WTC11 (cell line): ENCODE measurements at regions not wholly inside any gene's neighbourhood (a gene's known extent, or its start where the extent isn't known, plus 50 kb on each side); places are given as distances from the start of the nearest gene placed in this dataset.
A peak's percentile ranks its signal among the peaks of the same experiment; 100 is the strongest.

Experiments used
- ATAC-seq: fragments of 200-7000 bp; cut with Tn5 transposase; 2 replicates; pipeline ENCODE4 v1.10.0; 2021; ENCODE audit warnings: mild to moderate bottlenecking, moderate library complexity
- CTCF ChIA-PET: fragments of 300-600 bp; sonication (Branson Sonifier 250); formaldehyde crosslinking; loops from one replicate; lab custom pipeline; 2021; ENCODE audit warnings: antibody characterized with exemption; lab: Charles Lee
- POLR2A ChIA-PET: fragments of 350-600 bp; sonication (Branson Sonifier 250); formaldehyde crosslinking; loops from one replicate; lab custom pipeline; 2021; ENCODE audit warnings: antibody characterized with exemption; lab: Charles Lee
- DNase-seq: peaks from one replicate; pipeline ENCODE4 v3.0.0; 2021; ENCODE audit warnings: low spot score
- H3K27ac Mint-ChIP-seq: 2 replicates; pipeline ENCODE4 v1.8.0; 2021; ENCODE audit warnings: mixed read lengths
- H3K27me3 Mint-ChIP-seq: 2 replicates; pipeline ENCODE4 v1.8.0; 2021; ENCODE audit warnings: low read depth, mild to moderate bottlenecking, moderate library complexity, mixed read lengths
- H3K36me3 Mint-ChIP-seq: 2 replicates; pipeline ENCODE4 v1.8.0; 2021; ENCODE audit warnings: mixed read lengths
- H3K4me1 Mint-ChIP-seq: 2 replicates; pipeline ENCODE4 v1.8.0; 2022; ENCODE audit warnings: mixed read lengths
- H3K4me3 Mint-ChIP-seq: 2 replicates; pipeline ENCODE4 v1.8.0; 2021; ENCODE audit warnings: mild to moderate bottlenecking, moderate library complexity, mixed read lengths
- H3K9me3 Mint-ChIP-seq: 2 replicates; pipeline ENCODE4 v1.8.0; 2021; ENCODE audit warnings: mixed read lengths
- CDX4 ChIP-seq: fragments of 250-450 bp; sonication (Bioruptor Pico); IDR thresholded peaks from 2 replicates; pipeline ENCODE4 v1.9.0; 2021; ENCODE audit warnings: moderate library complexity, mild to moderate bottlenecking, inconsistent platforms, borderline replicate concordance
- CTCF ChIP-seq: fragments of 200-600 bp; IDR thresholded peaks from 2 replicates; pipeline ENCODE4 v1.8.0; 2022; ENCODE audit warnings: antibody characterized with exemption
- ELF4 ChIP-seq: sonication (generic); formaldehyde crosslinking; IDR thresholded peaks from 2 replicates; pipeline ENCODE4 v1.8.1; 2022; ENCODE audit warnings: low read depth, mild to moderate bottlenecking, moderate library complexity, missing genetic modification reagents
- ERG ChIP-seq: fragments of 250-450 bp; sonication (Bioruptor Pico); IDR thresholded peaks from 2 replicates; pipeline ENCODE4 v1.8.0; 2021; ENCODE audit warnings: mild to moderate bottlenecking
- FOXJ3 ChIP-seq: sonication (generic); formaldehyde crosslinking; IDR thresholded peaks from 2 replicates; pipeline ENCODE4 v1.9.0; 2021; ENCODE audit warnings: missing genetic modification reagents, mild to moderate bottlenecking, borderline replicate concordance
- FOXK1 ChIP-seq: sonication (generic); formaldehyde crosslinking; IDR thresholded peaks from 2 replicates; pipeline ENCODE4 v1.8.0; 2022; ENCODE audit warnings: mild to moderate bottlenecking, moderate library complexity, missing genetic modification reagents
- HMGXB4 ChIP-seq: sonication (generic); formaldehyde crosslinking; IDR thresholded peaks from 2 replicates; pipeline ENCODE4 v1.8.1; 2023; ENCODE audit warnings: mild to moderate bottlenecking, moderate library complexity, missing genetic modification reagents
- IRF2 ChIP-seq: sonication (generic); formaldehyde crosslinking; IDR thresholded peaks from 2 replicates; pipeline ENCODE4 v1.8.0; 2022; ENCODE audit warnings: low read depth, missing genetic modification reagents, borderline replicate concordance
- NFATC4 ChIP-seq: fragments of 250-450 bp; sonication (Bioruptor Pico); IDR thresholded peaks from 2 replicates; pipeline ENCODE4 v1.9.0; 2021; ENCODE audit warnings: mild to moderate bottlenecking
- NR2C2 ChIP-seq: sonication (generic); formaldehyde crosslinking; IDR thresholded peaks from 2 replicates; pipeline ENCODE4 v1.8.0; 2022; ENCODE audit warnings: mild to moderate bottlenecking, missing genetic modification reagents
- OVOL2 ChIP-seq: fragments of 250-450 bp; sonication (Bioruptor Pico); IDR thresholded peaks from 2 replicates; pipeline ENCODE4 v1.9.0; 2021; ENCODE audit warnings: mild to moderate bottlenecking, borderline replicate concordance
- PRRX2 ChIP-seq: fragments of 250-450 bp; sonication (Bioruptor Pico); IDR thresholded peaks from 2 replicates; pipeline ENCODE4 v1.8.0; 2021; ENCODE audit warnings: mild to moderate bottlenecking
- USF2 ChIP-seq: sonication (generic); formaldehyde crosslinking; IDR thresholded peaks from 2 replicates; pipeline ENCODE4 v1.8.1; 2023; ENCODE audit warnings: mild to moderate bottlenecking, missing genetic modification reagents, moderate library complexity
- ZBTB21 ChIP-seq: sonication (generic); formaldehyde crosslinking; IDR thresholded peaks from 2 replicates; pipeline ENCODE4 v1.8.1; 2023; ENCODE audit warnings: mild to moderate bottlenecking, missing genetic modification reagents, borderline replicate concordance
- ZNF219 ChIP-seq: sonication (generic); formaldehyde crosslinking; IDR thresholded peaks from 2 replicates; pipeline ENCODE4 v1.8.0; 2023; ENCODE audit warnings: missing genetic modification reagents, mild to moderate bottlenecking, borderline replicate concordance
- ZNF263 ChIP-seq: sonication (generic); formaldehyde crosslinking; IDR thresholded peaks from 2 replicates; pipeline ENCODE4 v1.8.1; 2022; ENCODE audit warnings: low read depth, mild to moderate bottlenecking, moderate library complexity, missing genetic modification reagents
- ZNF532 ChIP-seq: fragments of 250-450 bp; sonication (Bioruptor Pico); IDR thresholded peaks from 2 replicates; pipeline ENCODE4 v1.9.0; 2021; ENCODE audit warnings: mild to moderate bottlenecking, borderline replicate concordance

- peak; percentile 44 for ATAC-seq
- CTCF ChIA-PET: no interaction called here
Measured at GRCh38 chr2:144801766-144802165, 281.8 kb upstream of the ZEB2 start.

GRCh38 chr2:144801325-144801724 lies 281.4 kb upstream of the ZEB2 start:
- ATAC-seq: no peak
- Mint-ChIP-seq H3K27ac (no peak overlapping the region), H3K27me3 (no peaks in the 10 kb centered on the region), H3K36me3 (no peaks in the 10 kb centered on the region), H3K4me3 (no peak overlapping the region), H3K9me3 (no peaks in the 10 kb centered on the region), H3K4me1 (peaks cover 10% of the 10 kb centered on the region)
- POLR2A ChIA-PET: no interaction called here
- CTCF ChIA-PET: no interaction called here
- TF ChIP-seq USF2: no peak
- no peak for TF ChIP-seq ERG
- no peak for TF ChIP-seq IRF2
- TF ChIP-seq ZNF219: no peak
- TF ChIP-seq CTCF: no peak
- TF ChIP-seq CDX4 (CRISPR knock-in tag): no peak
- TF ChIP-seq PRRX2 (CRISPR knock-in tag): no peak
- no peak for TF ChIP-seq NR2C2 (CRISPR knock-in tag)
- TF ChIP-seq ZBTB21: no peak
- TF ChIP-seq FOXK1: no peak
- no peak for TF ChIP-seq HMGXB4 (CRISPR knock-in tag)
- TF ChIP-seq NFATC4: no peak
- TF ChIP-seq FOXJ3 (CRISPR knock-in tag): no peak
- no peak for TF ChIP-seq ZNF532
- no peak for DNase-seq

More at GRCh38 chr2:144801766-144802165, 281.8 kb upstream of the ZEB2 start:
- Mint-ChIP-seq H3K9me3 (no peaks in the 10 kb centered on the region), H3K4me3 (no peak overlapping the region), H3K27ac (no peak overlapping the region), H3K4me1 (peaks cover 8% of the 10 kb centered on the region), H3K36me3 (no peaks in the 10 kb centered on the region), H3K27me3 (no peaks in the 10 kb centered on the region)
- DNase-seq: no peak
- TF ChIP-seq ZNF263 (CRISPR knock-in tag) (no peak), ELF4 (no peak), OVOL2 (no peak)
- POLR2A ChIA-PET: interaction anchor here (0.6 kb wide), 1 partner anchor 26 kb away, joined by 4 read pairs; no protein-coding TSS in a partner anchor
